Large intestine (tissue), 3 donors: ENCODE measurements at regions not wholly inside any gene's neighbourhood (a gene's known extent, or its start where the extent isn't known, plus 50 kb on each side); places are given as distances from the start of the nearest gene placed in this dataset.

Source experiments
- DNase-seq, 2 donors: peaks; one replicate each; pipeline versions ENCODE4 v3.0.0 to v3.0.0-alpha.2; 2013
- H3K27ac ChIP-seq: one replicate; pipeline ENCODE4 v1.5.1; 2013; ENCODE audit warnings: low read length
- H3K27me3 ChIP-seq: 2 replicates; pipeline ENCODE4 v1.6.1; 2013; ENCODE audit warnings: low read length; ENCODE audit not compliant: control insufficient read depth, insufficient read depth
- H3K36me3 ChIP-seq: 2 replicates; pipeline ENCODE4 v1.6.1; 2013; ENCODE audit warnings: low read length; ENCODE audit not compliant: control insufficient read depth, insufficient read depth
- H3K4me1 ChIP-seq: one replicate; pipeline ENCODE4 v1.6.1; 2013; ENCODE audit warnings: low read length; ENCODE audit not compliant: control insufficient read depth, insufficient read depth
- H3K4me3 ChIP-seq: one replicate; pipeline ENCODE4 v1.5.1; 2013; ENCODE audit warnings: low read length
- H3K9me3 ChIP-seq: one replicate; pipeline ENCODE4 v1.6.1; 2013; ENCODE audit warnings: mild to moderate bottlenecking, low read depth, low read length, moderate library complexity; ENCODE audit not compliant: control insufficient read depth
- WGBS: methylation state at CpG from one replicate; pipeline ENCODE4 v1.1.5; 2013; ENCODE audit warnings: low lambda C conversion rate; ENCODE audit not compliant: insufficient coverage; 5-methylcytosine and 5-hydroxymethylcytosine counted together

DNA sequence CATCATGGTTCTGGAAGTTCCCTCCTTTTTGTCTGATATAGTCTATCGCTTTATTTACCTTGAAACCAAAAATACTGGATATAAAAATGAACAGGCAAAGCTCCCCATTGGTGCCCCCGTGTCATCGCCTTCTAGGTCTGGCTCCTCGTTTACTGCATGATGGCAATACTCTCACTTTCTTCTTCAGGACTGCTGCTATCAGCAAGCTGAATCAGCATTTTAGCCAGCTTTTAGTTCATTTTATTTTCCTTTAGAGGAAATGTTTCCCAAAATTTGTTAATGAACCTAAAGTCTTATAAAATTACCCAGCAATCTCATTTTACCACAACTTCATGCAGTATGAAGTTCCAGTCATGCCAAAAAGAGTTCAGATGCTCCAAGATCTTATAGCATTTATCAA, 80.5 kb downstream of the ZIC3 start:
- no peaks in the 10 kb centered on the region for H3K9me3 ChIP-seq
- WGBS = no CpG with 5 or more reads among the region's 4 CpGs
- no peaks in the 10 kb centered on the region for H3K27me3 ChIP-seq
- no peak overlapping the region for H3K4me3 ChIP-seq
- no peak for DNase-seq
- H3K4me1 ChIP-seq = no peaks in the 10 kb centered on the region
- no peaks in the 10 kb centered on the region for H3K36me3 ChIP-seq
- no peak overlapping the region for H3K27ac ChIP-seq

DNA sequence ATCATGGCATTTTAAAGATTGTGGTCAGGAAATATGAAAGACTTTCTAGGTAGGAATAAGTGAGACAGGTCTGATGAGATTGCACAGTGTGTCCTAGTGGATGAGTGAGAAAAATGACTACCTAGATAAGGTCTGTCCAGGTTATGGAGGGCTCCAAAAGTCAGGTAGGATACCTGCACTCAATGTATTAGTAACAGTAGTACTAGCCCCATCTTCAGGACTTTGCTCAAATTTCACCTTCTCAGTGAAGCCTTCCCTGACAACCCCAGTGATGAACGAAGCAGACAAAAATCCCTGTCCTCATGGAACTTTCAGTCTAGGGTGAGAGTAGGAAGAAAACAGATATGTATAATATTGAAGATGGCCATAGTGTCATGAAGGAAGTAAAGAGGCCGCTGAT, 85.7 kb downstream of the ZIC3 start:
- Histone ChIP-seq H3K9me3 (no peaks in the 10 kb centered on the region), H3K27ac (no peak overlapping the region), H3K27me3 (no peaks in the 10 kb centered on the region), H3K36me3 (no peaks in the 10 kb centered on the region), H3K4me3 (no peak overlapping the region), H3K4me1 (no peaks in the 10 kb centered on the region)
- WGBS = no CpG with 5 or more reads among the region's 2 CpGs
- no peak for DNase-seq

DNA sequence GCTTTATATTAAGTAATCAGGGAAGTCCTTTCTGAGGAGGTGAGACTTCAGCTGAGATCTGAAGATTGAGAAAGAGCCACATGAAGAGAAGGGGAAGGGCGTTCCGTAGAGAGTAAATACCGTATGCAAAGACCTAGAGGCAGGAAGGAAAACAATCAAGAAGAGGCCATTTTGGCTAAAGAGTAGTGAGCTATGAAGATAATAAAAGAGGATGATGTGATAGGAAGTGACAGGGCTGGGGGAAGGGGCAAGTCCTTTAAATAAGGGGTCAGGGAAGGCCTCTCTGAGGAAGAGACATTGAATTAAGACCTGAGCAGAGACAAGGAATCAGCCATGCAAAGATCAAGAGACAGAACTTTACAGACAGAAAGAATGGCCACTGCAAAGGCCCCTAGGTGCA, 86.2 kb downstream of the ZIC3 start:
- no peak for DNase-seq
- Histone ChIP-seq H3K27ac (no peak overlapping the region), H3K9me3 (no peaks in the 10 kb centered on the region), H3K36me3 (no peaks in the 10 kb centered on the region), H3K27me3 (no peaks in the 10 kb centered on the region), H3K4me1 (no peaks in the 10 kb centered on the region), H3K4me3 (no peak overlapping the region)
- WGBS = 60% methylated on average over 3 of the region's 3 CpGs

DNA sequence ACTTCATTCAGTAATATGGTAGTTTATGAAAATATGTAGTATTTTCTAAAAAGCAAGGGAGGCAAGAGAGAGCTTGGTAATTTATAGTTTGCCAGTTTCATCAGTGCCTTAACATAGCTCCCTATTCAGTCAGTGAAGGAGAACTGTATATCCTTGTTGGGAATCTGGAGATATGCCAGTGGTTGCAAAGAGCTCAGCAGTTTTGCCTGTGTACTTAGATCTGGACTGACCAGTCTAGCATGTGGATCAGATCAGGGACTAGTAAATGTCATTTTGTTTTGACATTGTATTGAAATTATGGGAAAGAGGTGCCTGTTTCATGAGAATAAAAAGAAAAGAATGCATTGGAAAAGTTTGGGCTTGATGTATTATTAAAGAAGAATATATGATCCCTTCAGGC, 88.6 kb downstream of the ZIC3 start:
- Histone ChIP-seq H3K36me3 (no peaks in the 10 kb centered on the region), H3K4me3 (no peak overlapping the region), H3K9me3 (no peaks in the 10 kb centered on the region), H3K27ac (no peak overlapping the region), H3K27me3 (no peaks in the 10 kb centered on the region), H3K4me1 (no peaks in the 10 kb centered on the region)
- DNase-seq = no peak

DNA sequence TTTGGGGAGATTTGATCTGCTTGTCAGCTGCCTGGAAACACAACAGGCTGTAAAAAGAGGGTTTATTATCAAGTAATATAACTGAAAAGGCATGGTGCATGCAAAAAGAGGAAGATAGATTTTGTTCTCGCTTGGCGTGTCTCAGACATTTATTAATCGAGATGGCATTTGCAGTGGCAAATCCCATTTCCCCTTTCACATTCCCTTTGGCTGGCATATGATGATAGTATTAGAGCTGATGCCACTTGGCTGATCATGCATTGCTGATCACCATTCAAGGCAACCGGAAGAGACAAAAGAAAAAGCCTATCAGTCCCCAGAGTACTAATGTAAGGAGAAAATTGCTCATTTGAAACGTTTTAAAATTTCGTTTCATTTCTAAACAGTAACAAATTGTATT, 101.8 kb downstream of the ZIC3 start:
- no CpG with 5 or more reads among the region's 6 CpGs for WGBS

DNA sequence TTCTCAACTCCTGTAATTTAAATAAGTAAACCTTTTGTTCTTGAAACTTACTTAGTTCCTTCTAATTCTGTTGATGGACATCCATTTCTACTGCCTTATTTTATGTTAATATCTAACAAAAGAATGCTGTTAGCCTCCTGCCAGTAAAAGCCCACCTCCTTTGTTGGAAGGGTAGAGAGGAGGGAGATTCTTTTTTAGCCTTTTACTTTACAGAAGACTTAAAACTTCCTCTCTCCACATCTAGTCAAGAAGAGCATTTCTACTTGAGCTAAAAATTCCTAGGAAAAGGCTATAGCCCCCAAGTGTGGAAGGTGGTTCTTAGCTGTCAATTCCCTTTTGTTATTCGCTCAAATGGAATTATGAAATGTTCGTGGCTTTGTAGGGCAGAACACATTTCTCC, 118.7 kb downstream of the ZIC3 start:
- Histone ChIP-seq H3K9me3 (no peaks in the 10 kb centered on the region), H3K36me3 (no peaks in the 10 kb centered on the region), H3K4me3 (no peak overlapping the region), H3K27me3 (no peaks in the 10 kb centered on the region), H3K4me1 (no peaks in the 10 kb centered on the region), H3K27ac (no peak overlapping the region)
- no peak for DNase-seq
- no CpG with 5 or more reads among the region's 2 CpGs for WGBS

More for the DNA sequence above, 101.8 kb downstream of the ZIC3 start:
- no peaks in the 10 kb centered on the region for H3K9me3 ChIP-seq
- no peaks in the 10 kb centered on the region for H3K4me1 ChIP-seq
- no peak for DNase-seq
- H3K4me3 ChIP-seq = no peak overlapping the region
- no peaks in the 10 kb centered on the region for H3K27me3 ChIP-seq
- H3K36me3 ChIP-seq = no peaks in the 10 kb centered on the region
- H3K27ac ChIP-seq = no peak overlapping the region

DNA sequence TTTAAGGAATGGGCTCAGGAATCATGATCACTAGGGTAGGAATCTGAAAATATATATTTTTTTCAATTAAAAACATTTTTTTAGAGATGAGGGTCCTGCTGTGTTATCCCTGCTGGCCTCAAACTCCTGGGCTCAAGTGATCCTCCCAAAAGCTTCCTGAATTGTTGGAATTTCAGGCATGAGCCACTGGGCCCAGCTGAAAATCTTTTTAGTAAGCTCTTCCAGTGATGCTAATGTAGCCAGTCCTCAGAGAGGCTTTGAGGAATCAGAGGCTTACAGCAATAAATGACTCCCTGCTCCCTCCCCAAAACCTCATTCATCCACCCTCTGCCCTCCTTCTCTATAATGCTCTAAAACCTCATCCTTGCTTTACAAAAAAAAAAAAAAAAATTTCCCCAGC, 129.5 kb downstream of the ZIC3 start:
- Histone ChIP-seq H3K9me3 (no peaks in the 10 kb centered on the region), H3K27ac (no peak overlapping the region), H3K36me3 (no peaks in the 10 kb centered on the region), H3K27me3 (no peaks in the 10 kb centered on the region), H3K4me1 (no peaks in the 10 kb centered on the region), H3K4me3 (no peak overlapping the region)
- no peak for DNase-seq

DNA sequence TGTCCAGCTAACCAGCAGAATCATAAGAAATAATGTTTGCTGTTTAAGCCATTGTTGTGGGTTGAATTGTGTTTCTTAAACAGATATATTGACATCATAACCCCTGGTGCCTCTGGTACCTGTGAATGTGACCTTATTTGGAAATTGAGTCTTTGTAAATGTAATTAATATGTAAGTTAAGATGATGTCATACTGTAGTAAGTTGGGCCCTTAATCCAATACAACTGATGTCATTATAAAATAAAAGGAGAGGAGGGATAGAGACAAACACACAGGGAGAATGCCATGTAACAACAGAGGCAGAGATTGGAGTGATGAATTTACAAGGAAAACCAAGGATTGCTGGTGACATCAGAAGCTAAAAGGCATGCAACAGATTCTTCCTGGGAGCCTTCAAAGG, 141.4 kb downstream of the ZIC3 start:
- Histone ChIP-seq H3K36me3 (no peaks in the 10 kb centered on the region), H3K27ac (no peak overlapping the region), H3K4me3 (no peak overlapping the region), H3K9me3 (no peaks in the 10 kb centered on the region), H3K4me1 (no peaks in the 10 kb centered on the region), H3K27me3 (no peaks in the 10 kb centered on the region)
- DNase-seq = no peak

DNA sequence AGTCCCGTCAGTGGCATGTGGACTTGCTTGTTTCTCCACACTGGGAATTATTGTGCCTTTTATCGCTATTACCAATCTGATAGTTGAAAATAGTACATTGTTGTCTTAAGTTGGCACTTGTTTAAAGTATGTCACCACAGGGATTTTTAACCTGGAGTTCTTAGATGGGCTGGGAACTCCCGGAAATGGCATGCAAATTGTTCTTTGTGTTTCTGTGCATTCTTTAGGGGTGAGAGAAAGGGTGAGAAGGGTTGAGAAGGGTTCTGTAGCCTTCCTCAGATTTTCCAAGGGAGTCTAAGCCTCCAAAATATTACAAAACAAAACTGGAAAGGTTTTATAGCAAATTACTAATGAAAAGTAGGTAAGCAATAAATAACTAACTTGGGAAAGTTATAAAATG, 176.9 kb downstream of the ZIC3 start:
- H3K4me1 ChIP-seq = no peaks in the 10 kb centered on the region
- no peaks in the 10 kb centered on the region for H3K36me3 ChIP-seq
- no peak for DNase-seq
- no peaks in the 10 kb centered on the region for H3K9me3 ChIP-seq
- H3K27me3 ChIP-seq = no peaks in the 10 kb centered on the region
- no peak overlapping the region for H3K27ac ChIP-seq
- WGBS = 67% methylated on average over 1 of the region's 3 CpGs
- H3K4me3 ChIP-seq = no peak overlapping the region

DNA sequence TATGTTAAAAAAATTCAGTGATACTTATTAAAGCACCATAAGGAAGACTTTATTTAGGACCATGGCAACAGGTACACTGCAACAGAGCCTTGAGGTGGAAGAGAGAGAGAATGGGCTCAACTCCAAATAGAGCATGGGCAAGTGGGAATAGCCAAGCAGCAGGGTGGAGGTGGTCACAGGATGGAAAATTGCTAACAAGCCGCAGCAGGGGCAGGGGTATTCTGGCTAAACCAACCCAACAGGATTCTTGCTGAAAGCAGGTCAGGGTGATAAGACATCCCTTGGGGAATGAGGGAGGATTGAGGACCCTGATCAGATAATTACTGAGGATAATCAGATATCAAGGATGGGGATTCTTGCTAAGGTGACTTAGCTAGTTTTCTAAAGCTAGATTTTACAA, 177.5 kb downstream of the ZIC3 start:
- Histone ChIP-seq H3K4me1 (no peaks in the 10 kb centered on the region), H3K36me3 (no peaks in the 10 kb centered on the region), H3K9me3 (no peaks in the 10 kb centered on the region), H3K27ac (no peak overlapping the region), H3K4me3 (no peak overlapping the region), H3K27me3 (no peaks in the 10 kb centered on the region)
- no peak for DNase-seq
- WGBS = no CpG with 5 or more reads among the region's 1 CpG

DNA sequence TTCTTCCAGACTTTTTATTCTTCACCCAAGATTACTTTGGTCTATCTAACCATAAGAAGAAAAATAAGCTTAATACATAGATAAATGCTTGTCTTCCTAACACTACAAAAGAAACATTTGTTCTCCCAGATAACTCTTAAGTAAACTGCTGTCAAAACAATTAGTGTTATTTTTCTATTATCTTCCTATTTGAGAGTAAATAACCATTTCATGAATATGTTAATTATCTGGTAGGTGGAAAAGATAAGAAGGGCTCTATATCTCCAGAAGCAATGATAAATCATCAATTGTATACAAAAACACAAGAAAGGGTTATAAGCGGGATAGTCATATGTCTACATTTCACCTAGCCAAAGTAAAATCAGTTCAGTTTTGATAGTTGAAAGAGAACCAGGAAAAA, 180.4 kb downstream of the ZIC3 start:
- H3K27me3 ChIP-seq = no peaks in the 10 kb centered on the region
- no peaks in the 10 kb centered on the region for H3K36me3 ChIP-seq
- H3K4me1 ChIP-seq = no peaks in the 10 kb centered on the region
- no peak overlapping the region for H3K27ac ChIP-seq
- no CpG with 5 or more reads among the region's 1 CpG for WGBS
- H3K4me3 ChIP-seq = no peak overlapping the region
- H3K9me3 ChIP-seq = no peaks in the 10 kb centered on the region
- DNase-seq = no peak
